Activated T-helper 1 cell treated with anti-CD3 and anti-CD28 coated beads, Interleukin-2, amount 50 U/mL, for 16 hours (primary cell): ENCODE measurements at regions not wholly inside any gene's neighbourhood (a gene's known extent, or its start where the extent isn't known, plus 50 kb on each side); places are given as distances from the start of the nearest gene placed in this dataset.
"Not testable (repeated sequence)": the region's sequence is repeated elsewhere in the genome, so short reads cannot be mapped to it uniquely, and the experiment has no call there.

Experiments used
- DNase-seq, 2 donors: peaks; one replicate each; pipeline ENCODE4 v3.0.0-alpha.2; 2020; ENCODE audit warnings: low read depth in 1 of 2, low spot score in 1 of 2

GRCh38 chr10:47711428-47711827 lies 52.0 kb downstream of the SYT15B start:
- not testable (repeated sequence) for DNase-seq

GRCh38 chr10:47710443-47710842 lies 52.9 kb downstream of the SYT15B start:
- DNase-seq, result not testable (repeated sequence)

GRCh38 chr10:47705698-47706414 lies 57.5 kb downstream of the SYT15B start:
- peak; percentile 60 to 63 for DNase-seq

GRCh38 chr10:47701285-47701684 lies 62.1 kb downstream of the SYT15B start:
- DNase-seq, result not testable (repeated sequence)

- DNase-seq, result not testable (repeated sequence)
Measured at GRCh38 chr10:47699854-47700253, 63.5 kb downstream of the SYT15B start.

GRCh38 chr10:47696170-47696569 lies 67.2 kb downstream of the SYT15B start:
- not testable (repeated sequence) for DNase-seq

GRCh38 chr10:47695149-47695548 lies 68.2 kb downstream of the SYT15B start:
- DNase-seq, result not testable (repeated sequence)

GRCh38 chr10:47690304-47690703 lies 73.1 kb downstream of the SYT15B start:
- not testable (repeated sequence) for DNase-seq

- DNase-seq, result not testable (repeated sequence)
Measured at GRCh38 chr10:47683826-47684475, 79.4 kb downstream of the SYT15B start.

- not testable (repeated sequence) for DNase-seq
Measured at GRCh38 chr10:47681638-47681990, 81.8 kb downstream of the SYT15B start.

- not testable (repeated sequence) for DNase-seq
Measured at GRCh38 chr10:47680848-47681637, 82.3 kb downstream of the SYT15B start.

GRCh38 chr10:47676102-47676501 lies 87.3 kb downstream of the SYT15B start:
- not testable (repeated sequence) for DNase-seq

- not testable (repeated sequence) for DNase-seq
Measured at GRCh38 chr10:47675577-47675976, 87.8 kb downstream of the SYT15B start.

GRCh38 chr10:47673128-47673527 lies 90.3 kb downstream of the SYT15B start:
- DNase-seq, result not testable (repeated sequence)

GRCh38 chr10:47670857-47671256 lies 92.5 kb downstream of the SYT15B start:
- not testable (repeated sequence) for DNase-seq

- not testable (repeated sequence) for DNase-seq
Measured at GRCh38 chr10:47661955-47662577, 101.3 kb downstream of the SYT15B start.

GRCh38 chr10:47656732-47657131 lies 106.7 kb downstream of the SYT15B start:
- DNase-seq, result not testable (repeated sequence)

- not testable (repeated sequence) for DNase-seq
Measured at GRCh38 chr10:47654161-47654560, 109.2 kb downstream of the SYT15B start.

GRCh38 chr10:47648594-47648993 lies 114.8 kb downstream of the SYT15B start:
- not testable (repeated sequence) for DNase-seq

- DNase-seq, result not testable (repeated sequence)
Measured at GRCh38 chr10:47647523-47648101, 115.8 kb downstream of the SYT15B start.
